ENCODE measurements at regions not wholly inside any gene's neighbourhood (a gene's known extent, or its start where the extent isn't known, plus 50 kb on each side); places are given as distances from the start of the nearest gene placed in this dataset.

DNA sequence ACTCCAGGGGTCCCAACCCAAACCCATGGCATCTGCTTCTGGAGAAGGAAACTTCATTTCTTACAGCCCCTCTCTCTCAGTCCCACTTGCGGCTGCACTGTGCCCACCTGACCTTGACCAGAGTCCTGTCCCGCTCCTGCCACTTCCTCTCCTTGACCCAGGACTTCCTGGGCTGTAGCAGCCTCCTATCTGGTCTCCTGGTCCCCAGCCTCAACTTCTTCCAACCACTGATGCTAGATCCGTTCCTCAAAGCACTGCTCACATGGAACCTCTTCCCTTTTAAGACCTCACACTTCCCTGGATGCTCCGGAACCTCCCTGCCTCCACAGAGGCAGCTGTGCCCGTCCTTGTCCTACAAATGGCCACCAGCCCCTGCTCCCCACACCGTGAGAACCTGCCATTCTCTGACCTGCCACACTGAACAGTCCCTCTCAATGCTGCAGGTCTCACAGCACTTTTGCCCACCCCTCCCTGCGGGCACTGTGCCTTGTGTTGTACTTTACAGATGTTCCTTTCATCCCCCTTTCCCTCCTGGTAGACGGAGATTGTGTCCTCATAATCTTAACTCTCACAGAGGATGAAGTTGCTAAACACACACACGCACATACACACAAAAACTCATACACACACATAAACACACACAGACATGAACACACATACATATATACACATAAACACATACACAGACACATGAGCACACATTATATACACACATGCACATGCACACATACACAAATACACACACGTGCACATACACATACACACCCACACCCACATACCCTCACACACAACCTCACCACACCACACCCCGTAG, 59.6 kb upstream of the NXT1 start:
- TF ChIP-seq POLR2A (IDR thresholded peaks at IDR 0.05; ENCODE audit: low read length) (no peak), GATA1 (IDR thresholded peaks at IDR 0.05; ENCODE audit: low read depth, low read length) (no peak)
